Keratinocyte (primary cell): ENCODE measurements at regions not wholly inside any gene's neighbourhood (a gene's known extent, or its start where the extent isn't known, plus 50 kb on each side); places are given as distances from the start of the nearest gene placed in this dataset.

Source experiments
- EZH2 ChIP-seq: IDR thresholded peaks from one replicate; pipeline ENCODE4 v1.6.1; 2012; ENCODE audit warnings: inconsistent platforms, mild to moderate bottlenecking, low read length, moderate library complexity
- TF ChIP-seq, protein P1 (sequence below), 3 experiments: IDR thresholded peaks in 1 of 3; conservative IDR thresholded peaks in 1 of 3; optimal IDR thresholded peaks in 1 of 3; 2 replicates in 2 of 3; 3 replicates in 1 of 3; pipeline versions ENCODE3 to v1.5.1; 2011; ENCODE audit warnings: low read length in 3 of 3, mild to moderate bottlenecking in 3 of 3, moderate library complexity in 2 of 3, control low read depth in 1 of 3, inconsistent platforms in 1 of 3; ENCODE audit not compliant: insufficient read depth in 2 of 3; ENCODE audit errors: extremely low read depth in 1 of 3

DNA sequence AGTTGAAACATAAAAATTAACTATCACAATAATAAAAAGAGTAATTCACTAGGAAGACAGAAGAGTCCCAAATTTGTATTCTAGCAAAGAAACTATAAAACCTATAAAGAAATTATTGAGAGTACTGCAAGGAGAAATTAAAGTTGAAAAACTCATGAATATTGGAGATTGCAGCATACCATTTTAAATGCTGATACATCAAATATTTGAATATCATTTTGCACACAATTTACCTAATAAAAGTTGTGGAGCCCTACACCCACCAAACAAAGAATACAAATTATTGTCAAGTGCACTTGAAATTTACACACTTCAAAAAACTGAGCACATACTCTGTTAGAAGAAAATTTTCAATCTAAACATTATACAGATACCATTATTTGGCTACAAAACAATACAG is 531.6 kb upstream of the SMIM21 start:
- TF ChIP-seq, protein P1, sequence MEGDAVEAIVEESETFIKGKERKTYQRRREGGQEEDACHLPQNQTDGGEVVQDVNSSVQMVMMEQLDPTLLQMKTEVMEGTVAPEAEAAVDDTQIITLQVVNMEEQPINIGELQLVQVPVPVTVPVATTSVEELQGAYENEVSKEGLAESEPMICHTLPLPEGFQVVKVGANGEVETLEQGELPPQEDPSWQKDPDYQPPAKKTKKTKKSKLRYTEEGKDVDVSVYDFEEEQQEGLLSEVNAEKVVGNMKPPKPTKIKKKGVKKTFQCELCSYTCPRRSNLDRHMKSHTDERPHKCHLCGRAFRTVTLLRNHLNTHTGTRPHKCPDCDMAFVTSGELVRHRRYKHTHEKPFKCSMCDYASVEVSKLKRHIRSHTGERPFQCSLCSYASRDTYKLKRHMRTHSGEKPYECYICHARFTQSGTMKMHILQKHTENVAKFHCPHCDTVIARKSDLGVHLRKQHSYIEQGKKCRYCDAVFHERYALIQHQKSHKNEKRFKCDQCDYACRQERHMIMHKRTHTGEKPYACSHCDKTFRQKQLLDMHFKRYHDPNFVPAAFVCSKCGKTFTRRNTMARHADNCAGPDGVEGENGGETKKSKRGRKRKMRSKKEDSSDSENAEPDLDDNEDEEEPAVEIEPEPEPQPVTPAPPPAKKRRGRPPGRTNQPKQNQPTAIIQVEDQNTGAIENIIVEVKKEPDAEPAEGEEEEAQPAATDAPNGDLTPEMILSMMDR (optimal IDR thresholded peaks at IDR 0.05 in 1 of 3, IDR thresholded peaks at IDR 0.05 in 1 of 3, conservative IDR thresholded peaks at IDR 0.05 in 1 of 3; ENCODE audit: extremely low read depth in 1 of 3, insufficient read depth in 2 of 3, low read length in 3 of 3): no peak
- no peak for TF ChIP-seq EZH2
